ENCODE measurements at regions not wholly inside any gene's neighbourhood (a gene's known extent, or its start where the extent isn't known, plus 50 kb on each side); places are given as distances from the start of the nearest gene placed in this dataset.

DNA sequence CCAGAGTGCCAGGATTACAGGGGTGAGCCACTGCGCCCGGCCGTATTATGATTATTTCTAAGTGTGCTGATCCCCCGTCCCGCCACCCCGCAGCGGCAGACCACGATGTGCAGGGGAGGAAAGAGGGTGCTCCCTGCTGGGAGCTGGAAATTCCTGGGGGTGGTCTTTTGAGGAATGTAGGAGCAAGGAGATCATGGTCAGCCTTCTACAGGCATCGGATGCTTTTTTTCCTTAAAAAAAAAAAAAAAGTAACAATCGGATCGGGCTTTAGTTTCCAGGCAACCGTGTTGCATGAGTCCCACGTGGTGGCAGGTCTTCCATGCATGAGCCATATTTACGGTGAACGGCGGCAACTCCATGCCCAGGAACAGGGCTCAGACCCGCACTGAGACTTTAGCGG lies 74.2 kb upstream of the COX20 start:
- Histone ChIP-seq H3K9ac (ENCODE audit: extremely low read depth, low read length, poor library complexity, severe bottlenecking) (no peak overlapping the region), H3K27me3 (ENCODE audit: control insufficient read depth, insufficient read depth, low read length, poor library complexity, severe bottlenecking) (no peaks in the 10 kb centered on the region), H3K4me1 (ENCODE audit: control insufficient read depth, insufficient read depth, low read length) (no peaks in the 10 kb centered on the region), H3K9me3 (ENCODE audit: control insufficient read depth, low read length) (no peaks in the 10 kb centered on the region), H3K27ac (ENCODE audit: low read depth, low read length) (no peak overlapping the region), H3K36me3 (ENCODE audit: control insufficient read depth, insufficient read depth, low read length) (no peaks in the 10 kb centered on the region), H3K4me3 (ENCODE audit: low read length) (no peak overlapping the region)
- H3K4me3 Mint-ChIP-seq, result no peak overlapping the region
- 79 to 82% methylated on average over 4 to 18 of the region's 18 CpGs for WGBS, 2 experiments (ENCODE audit: insufficient coverage in 1 of 2, insufficient read length in 1 of 2)
- peaks cover 6% of the 10 kb centered on the region for H3K9me3 Mint-ChIP-seq
- no peak for TF ChIP-seq CTCF (conservative IDR thresholded peaks at IDR 0.05)
- H3K4me1 Mint-ChIP-seq, result peaks cover 11% of the 10 kb centered on the region
- no peaks in the 10 kb centered on the region for H3K27me3 Mint-ChIP-seq (ENCODE audit: insufficient read depth)
- DNase-seq, result peak; percentile 65
- no peaks in the 10 kb centered on the region for H3K36me3 Mint-ChIP-seq (ENCODE audit: low read depth)
- no peak overlapping the region for H3K27ac Mint-ChIP-seq

DNA sequence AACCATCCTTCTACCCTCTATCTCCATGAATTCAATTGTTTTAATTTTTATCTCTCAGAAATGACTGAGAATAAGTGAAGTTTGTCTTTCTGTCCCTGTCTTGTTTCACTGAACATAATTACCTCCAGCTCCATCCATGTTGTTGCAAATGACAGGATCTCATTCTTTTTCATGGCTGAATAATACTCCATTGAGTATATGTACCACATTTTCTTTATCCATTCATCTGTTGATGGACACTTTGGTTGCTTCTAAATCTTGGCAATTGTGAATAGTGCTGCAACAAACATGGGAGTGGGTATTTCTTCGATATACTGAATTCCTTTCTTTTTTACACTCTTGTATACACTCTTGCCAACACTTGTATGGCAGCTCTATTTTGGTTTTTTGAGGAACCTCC lies 72.8 kb upstream of the COX20 start:
- WGBS, 2 experiments (ENCODE audit: insufficient coverage in 1 of 2, insufficient read length in 1 of 2), result 93 to 100% methylated on average over 1 of the region's 1 CpG
- Mint-ChIP-seq H3K9me3 (peaks cover 6% of the 10 kb centered on the region), H3K27ac (no peak overlapping the region), H3K4me1 (peaks cover 11% of the 10 kb centered on the region), H3K27me3 (ENCODE audit: insufficient read depth) (peaks cover 2% of the 10 kb centered on the region), H3K36me3 (ENCODE audit: low read depth) (no peaks in the 10 kb centered on the region), H3K4me3 (no peak overlapping the region)
- Histone ChIP-seq H3K9me3 (ENCODE audit: control insufficient read depth, low read length) (no peaks in the 10 kb centered on the region), H3K36me3 (ENCODE audit: control insufficient read depth, insufficient read depth, low read length) (no peaks in the 10 kb centered on the region), H3K4me1 (ENCODE audit: control insufficient read depth, insufficient read depth, low read length) (no peaks in the 10 kb centered on the region), H3K27me3 (ENCODE audit: control insufficient read depth, insufficient read depth, low read length, poor library complexity, severe bottlenecking) (no peaks in the 10 kb centered on the region), H3K4me3 (ENCODE audit: low read length) (no peak overlapping the region), H3K27ac (ENCODE audit: low read depth, low read length) (no peak overlapping the region), H3K9ac (ENCODE audit: extremely low read depth, low read length, poor library complexity, severe bottlenecking) (no peak overlapping the region)
- DNase-seq, result no peak
- TF ChIP-seq CTCF (conservative IDR thresholded peaks at IDR 0.05), result no peak

DNA sequence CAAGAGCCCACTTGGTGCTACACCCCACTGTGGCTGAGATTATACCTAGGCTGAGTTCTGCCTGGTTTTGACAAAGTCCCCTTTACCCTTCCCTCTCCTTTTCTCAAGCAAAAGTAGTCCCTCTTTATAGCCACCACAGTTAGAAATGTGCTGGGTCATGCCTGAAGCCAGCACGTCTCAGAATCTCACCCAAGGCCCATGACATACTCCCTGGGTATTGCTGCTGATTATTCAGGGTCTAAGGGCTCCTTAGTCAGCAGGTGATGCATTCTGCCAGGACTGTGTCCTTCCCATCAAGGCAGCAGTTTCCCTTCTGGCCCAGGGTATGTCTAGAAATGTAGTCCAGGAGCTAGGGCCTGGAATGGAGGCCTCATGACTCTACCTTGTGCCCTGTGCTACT lies 67.3 kb upstream of the COX20 start:
- no peaks in the 10 kb centered on the region for H3K27me3 ChIP-seq (ENCODE audit: control insufficient read depth, insufficient read depth, low read length, poor library complexity, severe bottlenecking)
- no peak overlapping the region for H3K4me3 ChIP-seq (ENCODE audit: low read length)
- no peak overlapping the region for H3K4me3 Mint-ChIP-seq
- no peaks in the 10 kb centered on the region for H3K4me1 ChIP-seq (ENCODE audit: control insufficient read depth, insufficient read depth, low read length)
- H3K36me3 Mint-ChIP-seq (ENCODE audit: low read depth), result no peaks in the 10 kb centered on the region
- 83 to 95% methylated on average over 1 of the region's 1 CpG for WGBS, 2 experiments (ENCODE audit: insufficient coverage in 1 of 2, insufficient read length in 1 of 2)
- H3K9me3 Mint-ChIP-seq, result peaks cover 2% of the 10 kb centered on the region
- DNase-seq, result no peak
- H3K36me3 ChIP-seq (ENCODE audit: control insufficient read depth, insufficient read depth, low read length), result no peaks in the 10 kb centered on the region
- no peak overlapping the region for H3K9ac ChIP-seq (ENCODE audit: extremely low read depth, low read length, poor library complexity, severe bottlenecking)
- H3K4me1 Mint-ChIP-seq, result peaks cover 3% of the 10 kb centered on the region
- H3K27ac Mint-ChIP-seq, result no peak overlapping the region
- no peaks in the 10 kb centered on the region for H3K9me3 ChIP-seq (ENCODE audit: control insufficient read depth, low read length)
- no peak for TF ChIP-seq CTCF (conservative IDR thresholded peaks at IDR 0.05)
- no peak overlapping the region for H3K27ac ChIP-seq (ENCODE audit: low read depth, low read length)
- peaks cover 2% of the 10 kb centered on the region for H3K27me3 Mint-ChIP-seq (ENCODE audit: insufficient read depth)

All from endodermal cell (in vitro differentiated cells).